OCI-LY7 (cell line): ENCODE measurements at regions not wholly inside any gene's neighbourhood (a gene's known extent, or its start where the extent isn't known, plus 50 kb on each side); places are given as distances from the start of the nearest gene placed in this dataset.

Experiments
- BruUV-seq: library from RNA; stranded (reverse); fragments of 400-500 nt; replicated peaks from 2 replicates; lab custom pipeline; 2021; lab: Mats Ljungman, UMichigan
- CTCF ChIA-PET: fragments of 300-600 bp; sonication (Branson Sonifier 250); formaldehyde crosslinking; loops from one replicate; lab custom pipeline; 2022; ENCODE audit warnings: antibody characterized with exemption; ENCODE audit not compliant: unreplicated experiment; lab: Charles Lee
- POLR2A ChIA-PET: fragments of 300-600 bp; sonication (Branson Sonifier 250); formaldehyde crosslinking; loops from one replicate; lab custom pipeline; 2022; ENCODE audit warnings: antibody characterized with exemption; lab: Charles Lee
- DNase-seq: peaks from one replicate; pipeline ENCODE4 v3.0.0-alpha.2; 2015; ENCODE audit warnings: low spot score
- H2AFZ ChIP-seq: fragments of 200-600 bp; sonication (generic), shearing (Covaris generic); 2 replicates; pipeline ENCODE4 v1.6.1; 2014; ENCODE audit warnings: mild to moderate bottlenecking, antibody characterized with exemption, low read length, moderate library complexity
- H3K27ac ChIP-seq: fragments of 200-600 bp; sonication (generic); 2 replicates; pipeline ENCODE4 v1.5.1; 2014; ENCODE audit warnings: mixed run types, low read depth, mild to moderate bottlenecking, moderate library complexity, low read length, inconsistent platforms; ENCODE audit not compliant: poor library complexity, severe bottlenecking
- H3K36me3 ChIP-seq: fragments of 200-600 bp; sonication (generic); 2 replicates; pipeline ENCODE4 v1.6.1; 2014; ENCODE audit warnings: mild to moderate bottlenecking, antibody characterized with exemption, low read length, moderate library complexity, mixed read lengths; ENCODE audit not compliant: insufficient read depth
- H3K4me1 ChIP-seq: fragments of 200-600 bp; sonication (generic); 2 replicates; pipeline ENCODE4 v1.5.1; 2014; ENCODE audit warnings: mild to moderate bottlenecking, low read length; ENCODE audit not compliant: insufficient read depth, poor library complexity, severe bottlenecking
- H3K4me2 ChIP-seq: fragments of 200-600 bp; sonication (generic); 2 replicates; pipeline ENCODE4 v1.6.1; 2014; ENCODE audit warnings: mild to moderate bottlenecking, low read length
- H3K4me3 ChIP-seq: fragments of 200-600 bp; sonication (generic); 2 replicates; pipeline ENCODE4 v1.5.1; 2014; ENCODE audit warnings: mild to moderate bottlenecking, low read depth, low read length; ENCODE audit not compliant: poor library complexity, severe bottlenecking
- H3K79me2 ChIP-seq: fragments of 200-600 bp; sonication (generic); 2 replicates; pipeline ENCODE4 v1.6.1; 2016; ENCODE audit warnings: low read depth, mild to moderate bottlenecking, low read length, moderate library complexity, mixed read lengths; ENCODE audit not compliant: insufficient read depth
- H3K9me2 ChIP-seq: fragments of 200-600 bp; sonication (generic); 2 replicates; pipeline ENCODE4 v1.6.1; 2016; ENCODE audit warnings: mild to moderate bottlenecking, low read length, mixed read lengths; ENCODE audit not compliant: insufficient read depth
- H3K9me3 ChIP-seq: fragments of 200-600 bp; sonication (generic); 2 replicates; pipeline ENCODE4 v1.6.1; 2014; ENCODE audit warnings: mild to moderate bottlenecking, mixed run types, low read length, mixed read lengths
- H4K20me1 ChIP-seq: fragments of 200-600 bp; sonication (generic); 2 replicates; pipeline ENCODE4 v1.6.1; 2014; ENCODE audit warnings: mild to moderate bottlenecking, antibody characterized with exemption, low read length, moderate library complexity, mixed read lengths; ENCODE audit not compliant: insufficient read depth
- CTCF ChIP-seq: fragments of 200-600 bp; sonication (generic); conservative IDR thresholded peaks from 2 replicates; pipeline ENCODE4 v1.5.1; 2014; ENCODE audit warnings: mild to moderate bottlenecking, antibody characterized with exemption, low read length, moderate library complexity, mixed read lengths
- EZH2phosphoT487 ChIP-seq: fragments of 200-600 bp; sonication (generic); IDR thresholded peaks from 2 replicates; pipeline ENCODE4 v1.6.1; 2018; ENCODE audit warnings: low read depth, borderline replicate concordance, mild to moderate bottlenecking, mixed run types, antibody characterized with exemption, low read length, moderate library complexity, mixed read lengths
- intact Hi-C: fragments of 100-400 bp; cut with micrococcal nuclease; formaldehyde crosslinking; loops from one replicate; pipeline ENCODE4 v1.10.0; 2022; ENCODE audit not compliant: unreplicated experiment

- POLR2A ChIA-PET, result no interaction called here
These were observed 1275.9 kb downstream of the TYW1 start for GRCh38 chr7:68272507-68272906.

GRCh38 chr7:68276725-68277124, 1280.1 kb downstream of the TYW1 start:
- H3K9me3 ChIP-seq, result no peaks in the 10 kb centered on the region
- no peak for TF ChIP-seq EZH2phosphoT487
- no peak for TF ChIP-seq CTCF
- no peaks in the 10 kb centered on the region for H3K4me1 ChIP-seq
- no peaks in the 10 kb centered on the region for H3K36me3 ChIP-seq
- no peak for DNase-seq
- no peaks in the 10 kb centered on the region for H4K20me1 ChIP-seq
- H3K79me2 ChIP-seq, result no peaks in the 10 kb centered on the region
- intact Hi-C loops, result no loop called here
- H2AFZ ChIP-seq, result no peak overlapping the region
- ChIA-PET CTCF (no interaction called here), POLR2A (no interaction called here)
- H3K4me2 ChIP-seq, result no peak overlapping the region
- H3K4me3 ChIP-seq, result no peak overlapping the region
- no peaks in the 10 kb centered on the region for H3K9me2 ChIP-seq
- no peak overlapping the region for H3K27ac ChIP-seq
- no TSS peak for BruUV-seq

More at GRCh38 chr7:68272507-68272906, 1275.9 kb downstream of the TYW1 start:
- Histone ChIP-seq H3K9me3 (no peaks in the 10 kb centered on the region), H3K4me1 (no peaks in the 10 kb centered on the region), H3K4me3 (no peak overlapping the region), H3K27ac (no peak overlapping the region), H3K9me2 (no peaks in the 10 kb centered on the region), H2AFZ (no peak overlapping the region), H4K20me1 (no peaks in the 10 kb centered on the region), H3K36me3 (no peaks in the 10 kb centered on the region), H3K79me2 (no peaks in the 10 kb centered on the region), H3K4me2 (no peak overlapping the region)
- intact Hi-C loops, result no loop called here
- DNase-seq, result no peak
- CTCF ChIA-PET, result no interaction called here
- no peak for TF ChIP-seq EZH2phosphoT487
- no peak for TF ChIP-seq CTCF
- no TSS peak for BruUV-seq

GRCh38 chr7:68279827-68280400, 1283.3 kb downstream of the TYW1 start:
- DNase-seq, result no peak
- intact Hi-C loops, result no loop called here
- no peak for TF ChIP-seq EZH2phosphoT487
- no peak for TF ChIP-seq CTCF
- H3K4me2 ChIP-seq, result no peak overlapping the region
- no peaks in the 10 kb centered on the region for H4K20me1 ChIP-seq
- no peaks in the 10 kb centered on the region for H3K79me2 ChIP-seq
- H3K9me3 ChIP-seq, result no peaks in the 10 kb centered on the region
- H2AFZ ChIP-seq, result no peak overlapping the region
- H3K36me3 ChIP-seq, result no peaks in the 10 kb centered on the region
- ChIA-PET POLR2A (interaction anchor here (1.1 kb wide), 1 partner anchor 10 kb away, joined by 3 read pairs; no protein-coding TSS in a partner anchor), CTCF (no interaction called here)
- H3K4me3 ChIP-seq, result no peak overlapping the region
- H3K9me2 ChIP-seq, result no peaks in the 10 kb centered on the region
- BruUV-seq, result no TSS peak
- no peaks in the 10 kb centered on the region for H3K4me1 ChIP-seq
- no peak overlapping the region for H3K27ac ChIP-seq
